HEK293T (cell line): ENCODE measurements at regions not wholly inside any gene's neighbourhood (a gene's known extent, or its start where the extent isn't known, plus 50 kb on each side); places are given as distances from the start of the nearest gene placed in this dataset.

Source experiments
- FOXM1 ChIP-seq: fragments of 450-650 bp; IDR thresholded peaks from 2 replicates; pipeline ENCODE4 v1.6.1; 2017; ENCODE audit warnings: mild to moderate bottlenecking, borderline replicate concordance
- L3MBTL2 ChIP-seq: fragments of 450-650 bp; conservative IDR thresholded peaks from 2 replicates; pipeline ENCODE4 v1.6.1; 2016; ENCODE audit warnings: mild to moderate bottlenecking
- ZNF384 ChIP-seq: fragments of 450-650 bp; IDR thresholded peaks from 2 replicates; pipeline ENCODE4 v1.6.1; 2016

DNA sequence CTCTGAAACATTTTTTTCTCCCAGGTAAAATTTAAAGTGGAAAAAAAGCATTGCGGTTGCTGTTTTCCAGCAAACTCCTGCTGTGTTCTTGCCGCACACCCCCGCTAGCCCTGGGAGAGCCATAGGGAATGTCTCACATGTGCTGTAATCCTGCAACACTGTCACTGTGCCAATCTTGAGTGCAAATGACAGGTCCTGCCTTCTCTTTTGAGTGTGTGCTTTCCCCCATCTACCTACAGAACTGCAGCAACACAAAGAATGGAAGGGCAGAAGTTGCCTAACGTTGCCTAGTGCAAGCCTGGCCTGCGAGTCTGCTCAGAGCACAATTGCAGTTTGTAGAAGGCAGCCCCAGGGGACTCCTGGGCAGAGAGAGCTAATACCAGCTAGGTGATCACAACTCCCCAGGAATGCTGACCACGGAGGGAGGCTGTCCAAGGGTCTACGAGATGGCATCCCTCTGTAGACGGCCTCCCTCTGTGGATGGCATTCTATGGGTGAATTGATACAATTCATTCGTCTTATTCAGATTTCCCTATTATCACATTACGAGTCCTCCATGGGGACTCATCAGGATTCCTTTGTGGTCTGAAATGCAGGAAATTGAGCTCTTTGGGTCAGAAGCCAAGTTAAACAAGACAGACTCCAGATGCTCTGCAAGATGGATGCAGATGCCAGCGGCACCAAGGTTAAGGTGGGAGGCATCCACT, 172.6 kb upstream of the S1PR3 start:
- TF ChIP-seq ZNF384 (no peak), FOXM1 (no peak), L3MBTL2 (no peak)
